ENCODE measurements at regions not wholly inside any gene's neighbourhood (a gene's known extent, or its start where the extent isn't known, plus 50 kb on each side); places are given as distances from the start of the nearest gene placed in this dataset.

GRCh38 chr1:168833362-168833761, 104.4 kb upstream of the DPT start:
- TF ChIP-seq CTCF (IDR thresholded peaks at IDR 0.05; ENCODE audit: low read depth, low read length) = no peak
- H3K4me1 ChIP-seq (ENCODE audit: low read depth) = peaks cover 15% of the 10 kb centered on the region
- H3K9me3 ChIP-seq (ENCODE audit: low read depth) = no peaks in the 10 kb centered on the region
- H3K4me3 ChIP-seq = no peak overlapping the region
- DNase-seq (ENCODE audit: low read depth in 1 of 2, low spot score in 1 of 2) = no peak
- no peaks in the 10 kb centered on the region for H3K27me3 ChIP-seq
- H3K36me3 ChIP-seq = no peaks in the 10 kb centered on the region
- no peak overlapping the region for H3K27ac ChIP-seq

DNA sequence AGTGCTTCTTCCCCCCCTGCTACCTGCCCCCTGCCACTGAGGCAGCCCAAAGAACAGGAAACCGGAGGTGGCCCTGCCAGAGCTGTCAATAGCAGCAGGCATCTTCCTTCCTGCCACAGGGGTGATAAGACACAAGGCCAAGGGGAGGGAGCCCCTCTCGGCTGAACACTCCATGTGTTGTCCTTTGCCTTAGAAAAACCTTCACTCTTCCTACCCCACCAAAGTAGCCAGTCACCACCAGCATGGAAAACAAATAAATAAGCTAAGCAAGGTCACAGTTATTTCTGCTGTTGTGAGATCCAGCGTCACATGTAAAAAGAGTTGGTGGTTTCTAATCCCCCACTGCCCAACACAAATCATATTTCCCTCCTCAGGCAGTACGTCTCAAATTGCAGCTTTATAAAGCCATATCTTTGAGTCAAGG, 104.8 kb upstream of the DPT start:
- DNase-seq (ENCODE audit: low read depth in 1 of 2, low spot score in 1 of 2) = no peak
- Histone ChIP-seq H3K36me3 (no peaks in the 10 kb centered on the region), H3K27ac (no peak overlapping the region), H3K4me3 (no peak overlapping the region), H3K9me3 (ENCODE audit: low read depth) (no peaks in the 10 kb centered on the region), H3K4me1 (ENCODE audit: low read depth) (peaks cover 15% of the 10 kb centered on the region), H3K27me3 (no peaks in the 10 kb centered on the region)
- no peak for TF ChIP-seq CTCF (IDR thresholded peaks at IDR 0.05; ENCODE audit: low read depth, low read length)

GRCh38 chr1:168834225-168834872, 105.3 kb upstream of the DPT start:
- peaks cover 15% of the 10 kb centered on the region for H3K4me1 ChIP-seq (ENCODE audit: low read depth)
- no peak overlapping the region for H3K27ac ChIP-seq
- DNase-seq (ENCODE audit: low read depth in 1 of 2, low spot score in 1 of 2) = peak in 1 of 2 donors; percentile 24
- H3K4me3 ChIP-seq = no peak overlapping the region
- no peaks in the 10 kb centered on the region for H3K36me3 ChIP-seq
- TF ChIP-seq CTCF (IDR thresholded peaks at IDR 0.05; ENCODE audit: low read depth, low read length) = no peak
- H3K9me3 ChIP-seq (ENCODE audit: low read depth) = no peaks in the 10 kb centered on the region
- H3K27me3 ChIP-seq = no peaks in the 10 kb centered on the region

GRCh38 chr1:168835176-168835575, 106.2 kb upstream of the DPT start:
- Histone ChIP-seq H3K4me3 (no peak overlapping the region), H3K9me3 (ENCODE audit: low read depth) (no peaks in the 10 kb centered on the region), H3K4me1 (ENCODE audit: low read depth) (peaks cover 8% of the 10 kb centered on the region), H3K27ac (no peak overlapping the region), H3K27me3 (no peaks in the 10 kb centered on the region), H3K36me3 (no peaks in the 10 kb centered on the region)
- no peak for TF ChIP-seq CTCF (IDR thresholded peaks at IDR 0.05; ENCODE audit: low read depth, low read length)
- no peak for DNase-seq (ENCODE audit: low read depth in 1 of 2, low spot score in 1 of 2)

DNA sequence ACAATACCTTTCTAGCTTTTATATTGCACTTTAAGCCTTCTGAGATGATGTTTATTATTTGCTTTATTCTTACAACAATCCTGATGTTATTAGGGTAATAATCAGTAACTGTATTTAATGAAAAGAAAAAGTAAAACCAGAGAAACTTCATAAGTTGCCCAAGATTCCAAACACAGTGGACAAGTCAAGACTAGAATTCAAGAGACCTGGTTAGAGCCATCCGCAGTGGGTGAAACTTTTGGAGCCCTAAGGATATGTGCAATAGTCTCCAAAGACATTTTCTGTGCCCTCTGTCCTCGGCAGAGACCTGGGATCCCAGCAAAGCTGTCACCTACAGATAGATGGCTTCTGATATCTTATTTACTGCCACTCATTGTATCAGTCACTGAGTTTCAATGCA, 106.8 kb upstream of the DPT start:
- Histone ChIP-seq H3K36me3 (no peaks in the 10 kb centered on the region), H3K9me3 (ENCODE audit: low read depth) (no peaks in the 10 kb centered on the region), H3K4me3 (no peak overlapping the region), H3K27ac (no peak overlapping the region), H3K27me3 (no peaks in the 10 kb centered on the region), H3K4me1 (ENCODE audit: low read depth) (peaks cover 8% of the 10 kb centered on the region)
- TF ChIP-seq CTCF (IDR thresholded peaks at IDR 0.05; ENCODE audit: low read depth, low read length) = no peak
- no peak for DNase-seq (ENCODE audit: low read depth in 1 of 2, low spot score in 1 of 2)

Data from cardiac muscle cell (in vitro differentiated cells and primary cell).